Neutrophil (primary cell): ENCODE measurements at regions not wholly inside any gene's neighbourhood (a gene's known extent, or its start where the extent isn't known, plus 50 kb on each side); places are given as distances from the start of the nearest gene placed in this dataset.

Source experiments
- H3K27ac ChIP-seq: fragments of 200-600 bp; sonication (generic); 2 replicates; pipeline ENCODE4 v1.5.1; 2016; ENCODE audit warnings: mild to moderate bottlenecking, moderate library complexity
- H3K27me3 ChIP-seq: fragments of 200-600 bp; sonication (generic); 2 replicates; pipeline ENCODE4 v1.6.0; 2016; ENCODE audit warnings: mild to moderate bottlenecking
- H3K36me3 ChIP-seq: fragments of 200-600 bp; sonication (generic); 2 replicates; pipeline ENCODE4 v1.5.1; 2017
- H3K4me1 ChIP-seq, 2 experiments: fragments of 200-600 bp in 1 of 2; sonication (generic) in 1 of 2; 1 replicate in 1 of 2; 2 replicates in 1 of 2; pipeline versions ENCODE4 v1.5.1 to v1.6.1; 2013 to 2016; ENCODE audit warnings: low read depth in 1 of 2, low read length in 1 of 2, mild to moderate bottlenecking in 1 of 2, moderate library complexity in 1 of 2; ENCODE audit not compliant: control insufficient read depth in 1 of 2, insufficient read depth in 1 of 2
- H3K4me3 ChIP-seq, 2 experiments: fragments of 200-600 bp in 1 of 2; sonication (generic) in 1 of 2; 1 replicate in 1 of 2; 2 replicates in 1 of 2; pipeline ENCODE4 v1.5.1; 2013 to 2016; ENCODE audit warnings: low read depth in 1 of 2, low read length in 1 of 2, mild to moderate bottlenecking in 1 of 2, moderate library complexity in 1 of 2
- H3K9me3 ChIP-seq: fragments of 200-600 bp; sonication (generic); 2 replicates; pipeline ENCODE4 v1.5.1; 2016
- TF ChIP-seq, protein P1 (sequence below): fragments of 200-600 bp; sonication (generic); IDR thresholded peaks from 2 replicates; pipeline ENCODE4 v1.5.1; 2016; ENCODE audit warnings: antibody characterized with exemption

DNA sequence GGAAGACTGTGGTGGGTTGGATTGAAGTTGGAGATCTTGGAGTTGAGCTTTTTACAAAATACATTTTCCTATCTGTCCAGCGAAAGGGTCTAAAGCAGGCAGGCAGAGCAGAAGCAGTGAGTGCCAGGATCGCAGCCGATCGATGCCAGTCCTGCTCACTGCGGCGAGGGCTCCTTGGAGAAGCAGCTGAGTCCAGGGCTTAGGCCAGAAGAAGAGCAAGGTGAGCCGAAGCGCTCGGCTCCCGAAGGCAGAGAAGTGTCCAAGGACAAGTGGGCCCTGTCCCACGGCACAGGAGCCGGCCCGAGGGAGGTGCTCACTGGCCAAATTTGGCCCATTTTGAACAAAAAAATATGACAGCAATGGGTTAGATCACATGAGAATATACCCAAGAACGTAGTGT is 637.8 kb downstream of the BRD1 start:
- H3K27ac ChIP-seq = no peak overlapping the region
- TF ChIP-seq, protein P1, sequence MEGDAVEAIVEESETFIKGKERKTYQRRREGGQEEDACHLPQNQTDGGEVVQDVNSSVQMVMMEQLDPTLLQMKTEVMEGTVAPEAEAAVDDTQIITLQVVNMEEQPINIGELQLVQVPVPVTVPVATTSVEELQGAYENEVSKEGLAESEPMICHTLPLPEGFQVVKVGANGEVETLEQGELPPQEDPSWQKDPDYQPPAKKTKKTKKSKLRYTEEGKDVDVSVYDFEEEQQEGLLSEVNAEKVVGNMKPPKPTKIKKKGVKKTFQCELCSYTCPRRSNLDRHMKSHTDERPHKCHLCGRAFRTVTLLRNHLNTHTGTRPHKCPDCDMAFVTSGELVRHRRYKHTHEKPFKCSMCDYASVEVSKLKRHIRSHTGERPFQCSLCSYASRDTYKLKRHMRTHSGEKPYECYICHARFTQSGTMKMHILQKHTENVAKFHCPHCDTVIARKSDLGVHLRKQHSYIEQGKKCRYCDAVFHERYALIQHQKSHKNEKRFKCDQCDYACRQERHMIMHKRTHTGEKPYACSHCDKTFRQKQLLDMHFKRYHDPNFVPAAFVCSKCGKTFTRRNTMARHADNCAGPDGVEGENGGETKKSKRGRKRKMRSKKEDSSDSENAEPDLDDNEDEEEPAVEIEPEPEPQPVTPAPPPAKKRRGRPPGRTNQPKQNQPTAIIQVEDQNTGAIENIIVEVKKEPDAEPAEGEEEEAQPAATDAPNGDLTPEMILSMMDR = no peak
- no peaks in the 10 kb centered on the region for H3K36me3 ChIP-seq
- no peak overlapping the region for H3K4me3 ChIP-seq
- no peaks in the 10 kb centered on the region for H3K4me1 ChIP-seq
- no peaks in the 10 kb centered on the region for H3K27me3 ChIP-seq
- no peaks in the 10 kb centered on the region for H3K9me3 ChIP-seq

DNA sequence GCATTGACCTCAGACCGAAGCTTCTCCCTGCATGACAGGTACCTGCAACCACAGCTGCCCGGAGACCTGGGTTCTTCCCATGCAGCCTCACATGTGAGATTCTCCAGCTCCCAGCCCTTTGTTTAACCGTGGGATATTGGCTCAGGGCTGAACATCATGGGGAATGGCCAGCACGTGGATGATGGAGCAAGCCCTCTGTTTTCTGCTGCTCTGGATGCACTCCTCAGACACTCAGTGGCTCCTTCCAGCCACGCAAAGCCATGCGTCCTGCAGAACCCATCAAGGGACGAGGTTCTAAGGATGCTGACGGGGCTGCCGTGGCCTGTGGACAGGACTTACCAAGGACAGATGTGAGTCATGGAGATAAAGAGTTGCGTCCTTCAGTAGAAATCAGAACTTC is 639.1 kb downstream of the BRD1 start:
- no peaks in the 10 kb centered on the region for H3K9me3 ChIP-seq
- H3K4me3 ChIP-seq = no peak overlapping the region
- no peaks in the 10 kb centered on the region for H3K4me1 ChIP-seq
- TF ChIP-seq, protein P1 = no peak
- H3K27ac ChIP-seq = no peak overlapping the region
- H3K27me3 ChIP-seq = no peaks in the 10 kb centered on the region
- H3K36me3 ChIP-seq = no peaks in the 10 kb centered on the region

DNA sequence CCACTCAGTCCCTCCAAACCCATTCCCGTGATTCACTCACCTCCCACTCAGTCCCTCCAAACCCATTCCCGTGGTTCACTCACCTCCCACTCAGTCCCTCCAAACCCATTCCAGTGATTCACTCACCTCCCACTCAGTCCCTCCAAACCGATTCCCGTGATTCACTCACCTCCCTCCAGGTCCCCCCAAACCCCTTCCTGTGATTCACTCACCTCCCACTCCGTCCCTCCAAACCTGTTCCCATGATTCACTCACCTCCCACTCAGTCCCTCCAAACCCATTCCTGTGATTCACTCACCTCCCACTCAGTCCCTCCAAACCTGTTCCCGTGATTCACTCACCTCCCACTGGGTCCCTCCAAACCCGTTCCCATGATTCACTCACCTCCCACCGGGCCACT is 639.6 kb downstream of the BRD1 start:
- Histone ChIP-seq H3K4me3 (no peak overlapping the region), H3K36me3 (no peaks in the 10 kb centered on the region), H3K4me1 (no peaks in the 10 kb centered on the region), H3K27ac (no peak overlapping the region), H3K9me3 (no peaks in the 10 kb centered on the region), H3K27me3 (no peaks in the 10 kb centered on the region)
- TF ChIP-seq, protein P1 = no peak

DNA sequence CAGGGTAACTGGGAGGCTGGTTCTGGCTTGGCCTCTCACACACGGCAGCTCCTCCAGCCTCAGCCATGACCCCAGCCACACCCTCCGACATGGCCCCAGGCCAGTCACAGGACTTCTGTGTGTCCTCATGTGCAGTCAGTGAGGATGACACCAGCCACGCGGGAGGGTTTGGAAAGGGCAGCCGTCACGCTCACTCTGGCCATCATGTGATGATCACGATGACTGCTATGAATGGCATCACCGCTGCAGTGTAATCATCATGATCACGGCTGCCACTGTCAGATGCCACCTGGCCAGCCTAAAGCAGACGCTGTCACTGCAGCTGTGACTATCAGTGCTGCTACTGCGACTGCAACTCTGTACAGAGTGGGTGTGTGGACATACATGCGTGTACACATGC is 640.9 kb downstream of the BRD1 start:
- H3K27ac ChIP-seq = no peak overlapping the region
- H3K36me3 ChIP-seq = no peaks in the 10 kb centered on the region
- H3K9me3 ChIP-seq = no peaks in the 10 kb centered on the region
- TF ChIP-seq, protein P1 = no peak
- no peaks in the 10 kb centered on the region for H3K27me3 ChIP-seq
- H3K4me1 ChIP-seq = no peaks in the 10 kb centered on the region
- no peak overlapping the region for H3K4me3 ChIP-seq

DNA sequence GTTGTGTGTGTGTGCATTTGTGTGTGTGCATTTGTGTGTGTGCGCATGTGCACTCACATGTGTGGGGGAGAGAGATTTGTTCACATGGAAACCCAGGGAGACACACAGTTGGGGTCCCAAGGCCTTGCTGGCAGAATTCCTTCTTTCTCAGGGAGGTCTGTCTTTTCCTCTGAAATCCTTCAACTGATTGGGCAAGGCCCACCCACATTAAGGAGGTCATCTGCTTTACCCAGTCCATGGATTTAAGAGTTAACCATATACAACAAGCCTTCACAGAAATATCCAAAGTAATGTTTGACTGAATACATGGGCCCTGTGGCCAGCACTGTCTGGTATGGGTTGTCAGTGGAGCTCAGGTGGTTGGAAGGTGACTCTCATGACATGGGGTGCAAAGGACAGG is 641.4 kb downstream of the BRD1 start:
- H3K27me3 ChIP-seq = no peaks in the 10 kb centered on the region
- TF ChIP-seq, protein P1 = no peak
- no peaks in the 10 kb centered on the region for H3K4me1 ChIP-seq
- H3K36me3 ChIP-seq = no peaks in the 10 kb centered on the region
- H3K9me3 ChIP-seq = no peaks in the 10 kb centered on the region
- no peak overlapping the region for H3K27ac ChIP-seq
- H3K4me3 ChIP-seq = no peak overlapping the region
